ENCODE measurements at regions not wholly inside any gene's neighbourhood (a gene's known extent, or its start where the extent isn't known, plus 50 kb on each side); places are given as distances from the start of the nearest gene placed in this dataset.
"Not testable (repeated sequence)": the region's sequence is repeated elsewhere in the genome, so short reads cannot be mapped to it uniquely, and the experiment has no call there.

- TF ChIP-seq, protein P1, sequence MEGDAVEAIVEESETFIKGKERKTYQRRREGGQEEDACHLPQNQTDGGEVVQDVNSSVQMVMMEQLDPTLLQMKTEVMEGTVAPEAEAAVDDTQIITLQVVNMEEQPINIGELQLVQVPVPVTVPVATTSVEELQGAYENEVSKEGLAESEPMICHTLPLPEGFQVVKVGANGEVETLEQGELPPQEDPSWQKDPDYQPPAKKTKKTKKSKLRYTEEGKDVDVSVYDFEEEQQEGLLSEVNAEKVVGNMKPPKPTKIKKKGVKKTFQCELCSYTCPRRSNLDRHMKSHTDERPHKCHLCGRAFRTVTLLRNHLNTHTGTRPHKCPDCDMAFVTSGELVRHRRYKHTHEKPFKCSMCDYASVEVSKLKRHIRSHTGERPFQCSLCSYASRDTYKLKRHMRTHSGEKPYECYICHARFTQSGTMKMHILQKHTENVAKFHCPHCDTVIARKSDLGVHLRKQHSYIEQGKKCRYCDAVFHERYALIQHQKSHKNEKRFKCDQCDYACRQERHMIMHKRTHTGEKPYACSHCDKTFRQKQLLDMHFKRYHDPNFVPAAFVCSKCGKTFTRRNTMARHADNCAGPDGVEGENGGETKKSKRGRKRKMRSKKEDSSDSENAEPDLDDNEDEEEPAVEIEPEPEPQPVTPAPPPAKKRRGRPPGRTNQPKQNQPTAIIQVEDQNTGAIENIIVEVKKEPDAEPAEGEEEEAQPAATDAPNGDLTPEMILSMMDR (IDR thresholded peaks at IDR 0.05; ENCODE audit: poor library complexity), result not testable (repeated sequence)
- not testable (repeated sequence) for TF ChIP-seq EZH2 (IDR thresholded peaks at IDR 0.05; ENCODE audit: borderline replicate concordance)
Measured at GRCh38 chr9:42357604-42358373, 174.3 kb downstream of the SPATA31A6 start.

All from hepatocyte (in vitro differentiated cells).